LNCaP clone FGC (cell line): ENCODE measurements at regions not wholly inside any gene's neighbourhood (a gene's known extent, or its start where the extent isn't known, plus 50 kb on each side); places are given as distances from the start of the nearest gene placed in this dataset.

Source experiments
- DNase-seq: peaks from one replicate; pipeline ENCODE4 v3.0.0-alpha.2; 2011; ENCODE audit warnings: low read depth
- H3K4me3 ChIP-seq: 2 replicates; pipeline ENCODE4 v1.5.1; 2011; ENCODE audit warnings: mild to moderate bottlenecking, low read depth, low read length, control low read depth
- CTCF ChIP-seq: IDR thresholded peaks from 2 replicates; pipeline ENCODE4 v1.5.1; 2012; ENCODE audit warnings: mild to moderate bottlenecking; ENCODE audit not compliant: control insufficient read depth, insufficient read depth; ENCODE audit errors: extremely low read depth

DNA sequence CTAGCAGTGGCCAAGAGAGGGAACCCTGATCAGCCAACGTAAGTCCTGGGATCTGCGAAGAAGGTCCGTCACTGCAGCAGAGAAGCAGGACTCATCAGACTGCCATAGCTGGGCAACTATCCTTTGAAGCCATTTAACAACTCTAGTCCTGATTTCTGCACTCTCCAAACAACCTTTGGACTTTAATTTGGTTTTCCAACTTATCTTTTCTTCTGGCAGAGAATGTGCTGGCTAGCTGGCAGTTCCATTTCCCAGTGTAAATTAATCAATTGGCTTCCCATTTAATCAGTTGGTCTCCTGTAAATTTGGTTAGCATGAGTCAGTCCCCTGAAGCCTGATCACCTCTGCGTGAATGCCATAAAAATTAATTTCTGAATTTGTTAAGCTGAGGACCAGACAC lies 153.7 kb upstream of the GPR101 start:
- TF ChIP-seq CTCF = no peak
- DNase-seq = no peak
- H3K4me3 ChIP-seq = no peak overlapping the region

GRCh38 chrX:137178392-137178791 lies 144.6 kb upstream of the GPR101 start:
- DNase-seq = no peak
- H3K4me3 ChIP-seq = no peak overlapping the region
- TF ChIP-seq CTCF = no peak

DNA sequence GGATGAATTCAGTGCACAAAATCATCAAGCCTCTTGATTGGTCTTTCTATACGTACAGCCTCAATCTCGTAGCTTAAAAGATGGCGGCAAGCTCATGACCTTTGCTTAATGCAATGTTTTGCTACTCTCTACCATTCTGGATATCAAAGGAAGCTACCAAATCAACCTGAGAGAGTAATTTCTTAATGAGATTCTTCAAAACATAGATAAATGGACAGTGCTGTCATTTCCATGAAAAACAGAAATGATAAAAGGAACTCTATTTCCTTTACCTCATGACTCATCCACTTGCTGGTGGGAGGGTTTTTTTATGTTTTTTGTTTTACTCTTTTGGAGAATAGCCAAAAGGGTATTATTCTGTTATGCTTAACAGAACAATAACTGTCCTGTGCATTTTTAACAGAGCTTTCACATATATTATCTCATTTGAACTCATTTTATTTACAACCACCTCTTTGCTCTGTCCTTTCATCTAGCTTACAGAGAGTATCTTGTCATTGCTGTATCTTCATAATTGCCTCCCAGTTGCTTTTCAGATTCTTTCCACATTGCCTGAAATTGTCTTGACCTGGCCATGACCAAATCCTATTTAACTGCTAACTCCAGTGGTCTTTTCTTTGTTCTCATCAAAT lies 138.6 kb upstream of the GPR101 start:
- H3K4me3 ChIP-seq = no peak overlapping the region
- TF ChIP-seq CTCF = no peak
- DNase-seq = no peak

DNA sequence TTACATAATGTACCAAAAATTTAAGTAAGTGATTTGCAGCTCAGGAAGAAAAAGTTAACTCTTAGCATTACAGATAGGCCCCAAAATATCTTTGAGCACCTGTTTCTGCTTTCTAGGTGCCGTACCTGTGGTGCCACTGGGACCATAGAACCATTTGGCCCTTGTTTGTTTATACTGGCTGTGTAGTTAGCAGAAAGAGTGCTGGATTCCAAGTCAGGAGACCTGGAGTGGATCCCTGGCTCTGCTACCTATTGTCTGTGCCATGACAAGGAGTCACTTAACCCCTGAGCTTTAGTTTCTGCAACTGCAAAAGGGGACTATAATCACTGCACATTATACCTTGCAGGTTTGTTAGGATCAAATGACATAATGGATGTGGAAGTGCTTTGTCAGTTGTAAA lies 137.8 kb upstream of the GPR101 start:
- no peak for DNase-seq
- TF ChIP-seq CTCF = no peak
- no peak overlapping the region for H3K4me3 ChIP-seq

DNA sequence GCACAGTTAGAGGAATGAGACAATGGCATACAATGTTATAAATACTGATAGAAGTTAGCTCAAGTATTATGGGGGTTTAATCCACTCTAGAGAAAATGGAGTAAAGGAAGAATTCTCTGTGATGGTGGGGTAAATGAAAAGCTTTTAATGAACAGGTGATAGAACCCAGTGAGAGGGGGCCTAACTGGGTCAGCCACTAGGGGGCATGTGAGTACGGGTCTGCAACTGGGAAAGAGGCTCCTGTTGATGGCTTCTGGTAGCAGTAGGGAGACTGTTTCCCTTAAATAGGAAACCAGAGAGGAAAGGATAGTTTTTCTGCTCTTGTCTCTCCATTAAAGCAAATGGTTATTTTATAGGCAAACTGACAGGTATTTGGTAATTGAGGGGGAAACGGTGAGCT lies 132.8 kb upstream of the GPR101 start:
- H3K4me3 ChIP-seq = no peak overlapping the region
- peak; percentile 23; the same call in 1 of the 2 replicates for TF ChIP-seq CTCF
- DNase-seq = no peak

DNA sequence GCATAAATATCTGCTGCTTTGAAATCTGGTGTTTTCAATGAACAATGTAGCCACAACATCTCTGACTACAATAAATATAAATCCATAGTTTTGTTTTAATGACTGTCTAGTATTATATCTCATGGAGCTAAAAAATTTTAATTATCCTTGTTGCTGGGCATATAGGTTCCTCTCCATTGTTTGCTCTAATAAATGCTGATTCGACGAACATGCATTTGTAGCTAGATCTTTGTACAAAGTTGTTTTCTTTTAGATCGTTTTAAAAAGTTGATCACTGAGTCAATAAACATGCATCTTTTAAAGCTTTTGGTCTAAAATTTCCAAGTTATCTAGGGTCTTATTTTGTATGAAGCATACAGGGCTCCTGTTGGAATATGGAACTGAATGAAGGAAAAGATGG lies 130.5 kb upstream of the GPR101 start:
- no peak overlapping the region for H3K4me3 ChIP-seq
- TF ChIP-seq CTCF = no peak
- DNase-seq = no peak

- no peak for DNase-seq
- no peak overlapping the region for H3K4me3 ChIP-seq
- TF ChIP-seq CTCF = peak; percentile 39; the same call in 1 of the 2 replicates
These were observed 117.6 kb upstream of the GPR101 start for GRCh38 chrX:137151403-137151802.
